ENCODE measurements at regions not wholly inside any gene's neighbourhood (a gene's known extent, or its start where the extent isn't known, plus 50 kb on each side); places are given as distances from the start of the nearest gene placed in this dataset.

- Histone ChIP-seq H3K27me3 (ENCODE audit: control insufficient read depth in 2 of 2, insufficient read depth in 2 of 2, low read length in 2 of 2) (peaks cover 0 to 4% of the 10 kb centered on the region in 2 experiments), H3K9me3 (replicated peaks; ENCODE audit: control insufficient read depth, insufficient read depth, low read length) (no peaks in the 10 kb centered on the region), H3K4me2 (ENCODE audit: insufficient read depth, low read length) (no peak overlapping the region), H2AFZ (ENCODE audit: low read depth, low read length) (no peak overlapping the region), H3K4me1 (ENCODE audit: control insufficient read depth, extremely low read depth, insufficient read depth, low read length) (peaks cover 9% of the 10 kb centered on the region), H3K79me2 (ENCODE audit: control insufficient read depth, insufficient read depth, low read length) (no peaks in the 10 kb centered on the region), H3K4me3 (replicated peaks in 1 of 3; ENCODE audit: insufficient read depth in 1 of 3, low read depth in 1 of 3, low read length in 3 of 3) (no peak overlapping the region), H3K27ac (ENCODE audit: insufficient read depth, low read depth, low read length) (no peak overlapping the region), H3K9me1 (replicated peaks; ENCODE audit: control insufficient read depth, extremely low read depth, insufficient read depth, low read length) (no peaks in the 10 kb centered on the region), H3K36me3 (ENCODE audit: control insufficient read depth in 2 of 2, extremely low read depth in 1 of 2, insufficient read depth in 2 of 2, low read length in 2 of 2) (no peaks in the 10 kb centered on the region), H4K20me1 (replicated peaks; ENCODE audit: control insufficient read depth, extremely low read depth, insufficient read depth, low read length) (peaks cover 2% of the 10 kb centered on the region), H3K9ac (replicated peaks; ENCODE audit: extremely low read depth, insufficient read depth, low read length) (no peak overlapping the region)
- POLR2A ChIA-PET: no interaction called here
- dilution Hi-C loops (cut with MboI; ENCODE audit: extremely low pct_ligation_motif_present, low sequenced_read_pairs): no loop called here
- CTCF ChIA-PET: no interaction called here
- no peak for FAIRE-seq
- no TSS peak for BruUV-seq (replicated peaks)
- intact Hi-C loops (cut with micrococcal nuclease): no loop called here
- DNase-seq (ENCODE audit: low read depth, low spot score): no peak
- TF ChIP-seq JUN (IDR thresholded peaks at IDR 0.05; ENCODE audit: borderline replicate concordance, insufficient read depth, insufficient read length, low read depth): no peak
- no peak for TF ChIP-seq MYC (IDR thresholded peaks at IDR 0.05; ENCODE audit: low read depth, low read length)
- TF ChIP-seq MAX (IDR thresholded peaks at IDR 0.05; ENCODE audit: insufficient read depth, insufficient read length): no peak
- TF ChIP-seq, protein P1, sequence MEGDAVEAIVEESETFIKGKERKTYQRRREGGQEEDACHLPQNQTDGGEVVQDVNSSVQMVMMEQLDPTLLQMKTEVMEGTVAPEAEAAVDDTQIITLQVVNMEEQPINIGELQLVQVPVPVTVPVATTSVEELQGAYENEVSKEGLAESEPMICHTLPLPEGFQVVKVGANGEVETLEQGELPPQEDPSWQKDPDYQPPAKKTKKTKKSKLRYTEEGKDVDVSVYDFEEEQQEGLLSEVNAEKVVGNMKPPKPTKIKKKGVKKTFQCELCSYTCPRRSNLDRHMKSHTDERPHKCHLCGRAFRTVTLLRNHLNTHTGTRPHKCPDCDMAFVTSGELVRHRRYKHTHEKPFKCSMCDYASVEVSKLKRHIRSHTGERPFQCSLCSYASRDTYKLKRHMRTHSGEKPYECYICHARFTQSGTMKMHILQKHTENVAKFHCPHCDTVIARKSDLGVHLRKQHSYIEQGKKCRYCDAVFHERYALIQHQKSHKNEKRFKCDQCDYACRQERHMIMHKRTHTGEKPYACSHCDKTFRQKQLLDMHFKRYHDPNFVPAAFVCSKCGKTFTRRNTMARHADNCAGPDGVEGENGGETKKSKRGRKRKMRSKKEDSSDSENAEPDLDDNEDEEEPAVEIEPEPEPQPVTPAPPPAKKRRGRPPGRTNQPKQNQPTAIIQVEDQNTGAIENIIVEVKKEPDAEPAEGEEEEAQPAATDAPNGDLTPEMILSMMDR (IDR thresholded peaks at IDR 0.05; ENCODE audit: extremely low read depth in 1 of 2, insufficient read depth in 1 of 2, low read depth in 1 of 2, low read length in 2 of 2): no peak
- no peak for TF ChIP-seq POLR2A (IDR thresholded peaks at IDR 0.05; ENCODE audit: low read depth, low read length)
- TF ChIP-seq EZH2 (IDR thresholded peaks at IDR 0.05; ENCODE audit: borderline replicate concordance, low read depth, low read length, severe bottlenecking): no peak
- no peak for TF ChIP-seq POLR2AphosphoS5 (IDR thresholded peaks at IDR 0.05; ENCODE audit: insufficient read depth, low read depth, low read length)
- no peak for TF ChIP-seq GATA2 (IDR thresholded peaks at IDR 0.05; ENCODE audit: insufficient read depth, insufficient read length, low read depth, low read length)
- TF ChIP-seq FOS (IDR thresholded peaks at IDR 0.05; ENCODE audit: borderline replicate concordance, insufficient read depth, low read length): no peak
Measured at GRCh38 chr12:11540615-11541310, 108.7 kb upstream of the ETV6 start.

Measured in endothelial cell of umbilical vein (primary cell).